ENCODE measurements at regions not wholly inside any gene's neighbourhood (a gene's known extent, or its start where the extent isn't known, plus 50 kb on each side); places are given as distances from the start of the nearest gene placed in this dataset.
"Not testable (repeated sequence)": the region's sequence is repeated elsewhere in the genome, so short reads cannot be mapped to it uniquely, and the experiment has no call there.

- not testable (repeated sequence) for H3K4me3 ChIP-seq (ENCODE audit: low read depth in 1 of 2, low read length in 2 of 2); H3K27ac ChIP-seq (ENCODE audit: low read length); H3K36me3 ChIP-seq (ENCODE audit: control insufficient read depth in 1 of 2, insufficient read depth in 2 of 2, low read length in 2 of 2); H3K9me3 ChIP-seq (ENCODE audit: control insufficient read depth in 1 of 2, low read length in 2 of 2); H3K4me1 ChIP-seq (ENCODE audit: control insufficient read depth in 1 of 2, insufficient read depth in 2 of 2, low read length in 2 of 2); H3K27me3 ChIP-seq (ENCODE audit: low read depth, low read length)
These were observed 376.5 kb upstream of the ZNG1F start for GRCh38 chr9:41565572-41565971.

Measured in muscle layer of duodenum (tissue), 2 donors.